HG03378 (cell line): ENCODE measurements at regions not wholly inside any gene's neighbourhood (a gene's known extent, or its start where the extent isn't known, plus 50 kb on each side); places are given as distances from the start of the nearest gene placed in this dataset.
"Not testable (repeated sequence)": the region's sequence is repeated elsewhere in the genome, so short reads cannot be mapped to it uniquely, and the experiment has no call there.

Experiments
- ATAC-seq: cut with Tn5 transposase; IDR thresholded peaks from one replicate; pipeline ENCODE4 v1.9.1; 2021; ENCODE audit warnings: mild to moderate bottlenecking, moderate library complexity; ENCODE audit not compliant: unreplicated experiment

DNA sequence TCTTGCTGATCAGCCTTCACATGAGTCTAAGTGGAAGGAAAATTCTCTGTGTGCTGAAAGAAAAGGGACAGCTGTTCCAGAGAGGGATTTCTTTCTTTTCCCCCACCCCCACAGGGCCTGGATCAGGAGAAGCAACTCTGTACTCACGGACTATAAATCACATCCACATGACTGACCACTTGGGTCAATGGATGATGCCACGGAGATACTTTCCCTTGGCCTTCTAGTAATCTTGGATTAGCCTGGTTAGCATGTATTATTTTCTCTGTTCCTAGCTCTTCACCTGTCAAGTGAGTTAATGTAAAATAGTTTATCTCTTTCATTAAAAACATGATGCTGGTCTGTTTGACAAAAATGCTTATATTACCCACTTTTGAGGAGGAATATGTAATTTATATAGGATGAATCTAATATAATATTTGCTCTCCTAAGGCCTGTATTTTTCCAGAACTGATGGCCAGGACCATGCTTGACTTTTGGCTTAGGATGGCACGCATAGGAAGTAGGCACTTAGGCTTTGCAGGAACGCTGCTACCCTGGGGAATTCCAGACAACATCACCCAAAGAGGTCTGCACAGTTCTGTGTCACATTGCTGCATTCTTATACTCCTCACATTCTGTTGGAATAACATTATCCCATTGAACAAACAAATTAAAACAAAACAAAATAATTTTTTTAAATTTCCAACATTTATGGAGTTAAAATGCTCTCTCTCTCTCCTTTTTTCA, 892.1 kb downstream of the TLE1 start:
- ATAC-seq: no peak

DNA sequence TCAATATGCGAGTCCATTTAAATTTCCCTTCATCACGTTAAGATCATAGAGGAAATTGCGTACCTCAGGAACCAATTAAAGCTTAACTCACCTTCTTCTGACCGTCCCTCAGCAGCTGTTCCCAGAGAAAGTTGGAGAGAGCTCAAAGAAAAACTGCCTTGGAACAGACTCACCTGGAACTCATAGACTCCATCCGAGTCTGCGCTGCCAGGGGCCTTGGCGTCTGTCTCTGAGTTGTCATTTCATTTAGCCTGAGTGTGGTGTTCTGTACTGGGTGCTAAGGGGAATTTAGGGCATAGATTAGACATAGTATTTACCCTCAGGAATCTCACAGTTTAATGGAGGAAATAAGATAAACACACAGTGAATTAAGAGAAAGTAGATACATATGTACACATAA, 892.7 kb downstream of the TLE1 start:
- ATAC-seq: no peak

DNA sequence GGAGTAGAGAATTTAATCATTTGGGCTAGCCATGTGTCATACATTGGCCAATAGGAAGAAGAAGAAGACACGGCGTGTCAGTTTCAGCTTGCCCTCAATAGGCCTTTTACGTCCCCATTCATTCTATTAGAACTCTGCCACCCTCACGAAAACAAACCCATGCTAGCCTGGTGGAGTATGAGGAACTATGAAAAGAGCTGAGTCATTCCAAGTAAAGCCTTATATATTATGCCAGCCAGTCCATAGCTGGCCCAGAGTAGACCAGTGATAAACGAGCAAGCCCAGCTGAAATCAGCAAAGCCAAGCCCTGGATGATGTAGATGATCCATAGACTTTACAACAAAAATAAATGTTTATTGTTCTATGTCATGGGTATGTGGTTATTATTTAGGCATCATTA, 895.1 kb downstream of the TLE1 start:
- no peak for ATAC-seq

- no peak for ATAC-seq
Observed at GRCh38 chr9:80793706-80794105, 895.6 kb downstream of the TLE1 start.

GRCh38 chr9:80792726-80793125, 896.6 kb downstream of the TLE1 start:
- no peak for ATAC-seq

GRCh38 chr9:80791836-80792235, 897.5 kb downstream of the TLE1 start:
- ATAC-seq: no peak

DNA sequence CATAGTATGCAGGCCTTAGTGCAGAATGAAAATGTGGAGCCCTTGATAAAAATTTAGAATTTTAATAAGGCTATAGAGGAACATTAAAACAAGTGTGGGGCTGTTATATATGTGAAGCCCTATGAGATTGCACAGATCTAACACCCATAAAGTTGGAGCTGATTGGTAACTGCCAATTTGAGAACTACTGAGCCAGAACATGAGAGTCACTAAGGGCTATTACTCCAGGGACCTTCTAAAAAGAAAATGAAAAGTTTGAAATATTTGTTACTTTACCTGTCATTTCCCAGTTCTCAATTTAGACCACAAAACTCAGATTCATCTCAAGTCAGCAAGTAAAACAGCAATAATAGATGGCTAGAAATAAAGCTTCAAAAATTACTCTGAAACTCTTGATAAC, 898.6 kb downstream of the TLE1 start:
- no peak for ATAC-seq

GRCh38 chr9:80789831-80790230, 899.5 kb downstream of the TLE1 start:
- ATAC-seq: no peak

GRCh38 chr9:80787636-80788035, 901.7 kb downstream of the TLE1 start:
- no peak for ATAC-seq

DNA sequence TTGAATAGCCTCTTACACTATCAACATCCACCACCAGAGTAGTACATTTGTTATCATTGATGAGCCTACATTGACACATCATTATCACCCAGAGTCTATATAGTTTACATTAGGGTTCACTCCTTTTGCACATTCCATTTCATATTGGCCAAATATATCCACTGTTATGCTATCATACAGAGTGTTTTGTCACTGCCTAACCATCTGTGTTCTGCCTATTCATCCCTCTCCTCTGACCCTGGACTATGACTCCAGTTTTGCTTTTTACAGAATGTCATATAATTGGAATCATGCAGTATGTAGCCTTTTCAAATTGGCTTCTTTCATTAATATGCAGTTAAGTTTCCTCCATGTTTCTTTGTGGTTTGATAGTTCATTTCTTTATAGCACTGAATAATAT, 904.7 kb downstream of the TLE1 start:
- ATAC-seq: no peak

GRCh38 chr9:80775971-80776370, 913.4 kb downstream of the TLE1 start:
- no peak for ATAC-seq

DNA sequence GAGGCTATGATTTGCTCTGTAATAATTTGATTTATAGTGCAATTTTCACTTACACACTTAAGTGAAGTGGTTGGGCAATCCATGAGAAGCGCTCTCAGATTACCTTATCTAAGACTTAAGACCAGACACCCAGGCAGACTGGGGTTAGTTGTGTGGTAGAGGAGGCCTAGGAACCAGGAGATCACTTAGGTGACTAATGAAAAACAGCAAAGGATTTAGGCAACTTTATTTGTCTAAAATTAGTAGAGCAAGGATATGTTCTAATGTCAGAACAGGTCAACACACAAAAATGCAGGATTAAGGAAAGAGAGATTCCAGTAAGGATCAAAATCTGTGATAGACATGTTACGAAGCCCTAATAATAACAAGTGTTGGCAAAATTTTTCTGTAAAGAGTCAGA, 913.8 kb downstream of the TLE1 start:
- no peak for ATAC-seq

DNA sequence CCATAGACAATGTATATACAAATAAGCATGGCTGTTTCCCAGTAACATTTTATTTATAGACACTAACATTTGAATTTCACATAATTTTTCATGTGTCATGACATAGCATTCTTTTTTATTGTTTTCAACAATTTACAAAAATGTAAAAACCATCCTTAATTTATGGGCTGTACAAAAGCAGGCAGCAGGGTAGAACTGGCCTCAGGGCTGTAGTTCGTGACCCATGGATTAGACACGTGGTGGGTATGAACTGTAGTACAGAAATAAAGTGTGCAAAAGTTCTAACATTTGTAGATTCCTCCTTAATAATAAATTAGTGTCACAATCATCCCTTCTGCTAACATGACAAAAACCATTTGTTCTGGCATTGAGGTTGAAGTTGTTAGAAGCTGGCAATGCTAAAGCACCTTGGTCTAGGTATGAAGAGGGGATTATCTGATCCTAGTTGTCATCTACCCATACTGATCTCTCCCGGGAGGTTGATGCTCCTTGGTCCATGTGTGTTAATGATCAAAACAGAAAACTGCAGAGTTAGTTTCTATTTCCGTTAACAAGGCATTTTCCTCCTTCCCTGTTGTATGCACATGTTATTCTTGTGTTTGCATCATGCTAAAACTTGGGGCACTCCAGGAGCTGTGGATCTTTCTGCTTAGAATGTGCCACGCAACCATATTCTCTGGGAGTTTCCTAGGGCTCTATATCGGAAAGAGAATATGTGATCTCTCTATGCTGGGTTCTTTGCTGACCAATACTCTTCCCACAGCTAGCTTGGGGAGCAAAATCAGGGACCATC, 917.6 kb downstream of the TLE1 start:
- no peak for ATAC-seq

GRCh38 chr9:80763536-80763935, 925.8 kb downstream of the TLE1 start:
- ATAC-seq: no peak

DNA sequence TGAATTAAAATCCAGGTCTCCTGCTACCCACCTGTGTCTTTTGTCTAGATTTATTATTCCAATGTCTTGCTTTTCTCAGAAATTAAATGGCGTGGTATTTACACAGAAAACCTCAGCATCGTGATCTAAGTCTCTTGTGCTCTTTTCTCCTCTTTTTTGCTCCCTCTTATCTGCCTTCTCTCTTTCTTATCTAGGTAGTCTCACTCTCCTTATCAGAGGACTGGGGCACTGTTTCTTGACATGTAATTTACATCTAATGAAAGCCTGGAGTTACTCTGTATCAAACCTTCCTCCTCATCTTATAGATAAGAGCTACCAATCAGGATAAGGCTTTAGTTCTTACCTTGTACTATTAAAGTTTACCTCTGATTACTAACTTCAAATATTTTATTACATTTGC, 933.8 kb downstream of the TLE1 start:
- no peak for ATAC-seq

DNA sequence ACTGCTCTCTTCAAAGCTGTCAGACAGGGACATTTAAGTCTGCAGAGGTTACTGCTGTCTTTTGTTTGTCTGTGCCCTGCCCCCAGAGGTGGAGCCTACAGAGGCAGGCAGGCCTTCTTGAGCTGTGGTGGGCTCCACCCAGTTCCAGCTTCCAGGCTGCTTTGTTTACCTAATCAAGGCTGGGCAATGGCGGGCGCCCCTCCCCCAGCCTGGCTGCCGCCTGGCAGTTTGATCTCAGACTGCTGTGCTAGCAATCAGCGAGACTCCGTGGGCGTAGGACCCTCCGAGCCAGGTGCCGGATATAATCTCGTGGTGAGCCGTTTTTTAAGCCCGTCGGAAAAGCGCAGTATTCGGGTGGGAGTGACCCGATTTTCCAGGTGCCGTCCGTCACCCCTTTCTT, 942.3 kb downstream of the TLE1 start:
- not testable (repeated sequence) for ATAC-seq

DNA sequence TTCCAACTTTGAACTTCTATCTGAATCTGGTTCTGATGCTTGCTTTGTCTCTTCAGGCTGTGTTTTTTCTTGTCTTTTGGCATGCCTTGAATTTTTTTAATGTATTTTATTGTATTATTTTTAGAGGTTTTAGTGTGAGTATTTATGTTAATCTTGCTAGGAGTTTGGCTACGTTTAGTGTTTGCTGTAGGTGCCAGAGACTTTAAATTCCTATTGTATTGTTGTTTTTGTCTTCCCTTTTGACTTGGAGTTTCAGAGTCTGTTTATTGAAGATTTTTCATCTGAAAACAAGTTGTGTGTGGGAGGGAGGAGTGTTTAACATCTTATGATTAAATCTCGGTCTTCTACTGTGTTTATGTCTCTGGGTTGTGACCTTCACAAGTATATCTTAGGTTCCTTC, 956.8 kb downstream of the TLE1 start:
- no peak for ATAC-seq

- no peak for ATAC-seq
Observed at GRCh38 chr9:80720579-80720978, 968.8 kb downstream of the TLE1 start.

DNA sequence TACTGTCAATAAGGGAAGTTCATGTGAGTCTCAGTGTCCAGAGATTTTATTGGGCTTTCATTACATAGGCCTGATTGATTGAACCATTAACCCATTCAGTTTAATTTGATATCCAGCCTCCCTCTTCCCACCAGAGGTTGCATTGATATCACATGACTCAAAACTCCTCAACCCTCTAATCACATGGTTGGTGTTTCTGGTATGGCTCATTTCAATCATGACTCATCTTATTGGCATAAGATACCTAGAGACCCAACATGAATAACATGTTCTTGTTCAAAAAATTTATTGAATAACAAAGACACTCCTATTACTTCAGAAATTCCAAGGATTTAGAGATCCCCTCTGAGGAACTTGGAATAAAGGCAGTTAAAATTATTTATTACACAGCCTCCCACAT, 982.2 kb downstream of the TLE1 start:
- no peak for ATAC-seq

DNA sequence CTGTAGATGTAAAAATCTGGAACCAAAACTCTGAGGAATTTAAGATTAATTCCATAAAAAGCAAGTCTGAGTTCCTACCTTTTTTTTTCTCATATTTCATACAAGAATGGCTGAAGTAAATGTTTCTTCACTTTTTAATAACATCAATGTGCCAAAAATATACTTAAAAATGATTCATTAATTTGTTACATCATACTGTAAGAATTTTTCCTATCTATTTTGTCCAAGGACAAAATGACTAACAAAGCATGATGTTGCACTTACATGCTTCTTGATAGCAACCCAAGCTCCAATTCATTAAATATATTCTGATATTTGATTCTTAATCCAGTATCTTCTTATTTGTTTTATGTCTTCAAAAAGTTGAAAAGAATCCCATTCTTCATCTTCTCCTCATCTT, 988.3 kb downstream of the TLE1 start:
- ATAC-seq: no peak

- ATAC-seq: no peak
Observed at GRCh38 chr9:80699511-80699998, 989.8 kb downstream of the TLE1 start.

GRCh38 chr9:80698725-80699410, 990.5 kb downstream of the TLE1 start:
- no peak for ATAC-seq
